ENCODE measurements at regions not wholly inside any gene's neighbourhood (a gene's known extent, or its start where the extent isn't known, plus 50 kb on each side); places are given as distances from the start of the nearest gene placed in this dataset.
"Not testable (repeated sequence)": the region's sequence is repeated elsewhere in the genome, so short reads cannot be mapped to it uniquely, and the experiment has no call there.

DNA sequence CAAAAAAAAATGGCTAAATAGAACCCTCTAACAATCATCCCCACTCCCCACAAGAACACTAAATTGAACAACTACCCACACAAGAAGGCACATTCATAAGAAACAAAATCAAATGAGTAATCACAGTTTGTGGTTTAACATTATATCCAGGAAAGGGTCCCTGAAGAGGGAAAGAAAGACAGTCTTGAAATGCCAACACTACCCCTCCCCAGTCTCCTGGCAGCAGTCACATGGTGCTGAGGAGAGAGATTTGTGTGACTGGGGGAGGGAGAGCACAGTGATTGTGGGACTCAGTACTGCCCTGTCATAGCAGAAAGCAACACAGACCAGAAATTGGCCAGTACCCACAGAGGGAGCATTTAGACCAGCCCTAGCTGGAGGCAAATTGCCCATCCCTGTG is 443.7 kb upstream of the BTBD3 start:
- no peak overlapping the region for H3K4me3 ChIP-seq (ENCODE audit: low read depth, low read length)

- H3K4me3 ChIP-seq (ENCODE audit: low read depth, low read length), result no peak overlapping the region
These were observed 434.0 kb upstream of the BTBD3 start for GRCh38 chr20:11483697-11484096.

DNA sequence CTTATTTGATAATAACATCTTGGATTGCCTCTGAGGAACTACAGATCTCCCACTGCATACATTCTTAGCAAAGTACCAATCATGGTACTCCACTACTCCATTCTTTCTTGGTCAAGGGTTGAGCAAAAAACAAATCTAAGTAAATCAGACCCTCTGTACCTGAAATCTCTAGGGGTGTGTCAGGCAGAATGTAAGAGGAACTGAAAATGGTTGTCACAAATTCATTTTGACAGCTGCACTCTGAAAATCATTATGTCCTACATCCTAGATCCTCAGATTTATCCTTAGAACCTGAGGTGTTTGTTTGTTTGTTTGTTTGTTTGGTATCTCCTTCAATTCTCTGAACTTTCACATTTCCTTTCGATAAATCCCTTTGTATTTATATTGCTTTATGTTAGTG is 433.2 kb upstream of the BTBD3 start:
- H3K4me3 ChIP-seq (ENCODE audit: low read depth, low read length), result no peak overlapping the region

DNA sequence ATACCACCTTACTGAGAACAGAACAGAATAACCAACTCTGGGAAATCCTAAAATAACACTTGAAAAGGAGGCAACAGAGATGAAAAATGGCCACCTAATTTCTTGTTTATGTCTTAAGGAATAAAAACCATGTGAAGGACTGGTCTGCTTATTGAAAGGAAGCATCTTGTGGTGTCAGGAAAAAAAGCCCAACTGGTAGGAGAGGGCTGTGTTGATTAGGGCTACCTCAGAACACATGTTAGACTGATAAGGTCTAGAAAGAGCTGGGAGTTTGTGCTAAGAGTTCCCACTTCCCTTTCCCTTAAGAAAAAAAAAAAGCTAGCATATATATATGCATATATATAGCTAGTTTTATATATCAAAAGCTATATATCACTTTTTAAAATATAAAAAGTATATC is 425.3 kb upstream of the BTBD3 start:
- no peak overlapping the region for H3K4me3 ChIP-seq (ENCODE audit: low read depth, low read length)

DNA sequence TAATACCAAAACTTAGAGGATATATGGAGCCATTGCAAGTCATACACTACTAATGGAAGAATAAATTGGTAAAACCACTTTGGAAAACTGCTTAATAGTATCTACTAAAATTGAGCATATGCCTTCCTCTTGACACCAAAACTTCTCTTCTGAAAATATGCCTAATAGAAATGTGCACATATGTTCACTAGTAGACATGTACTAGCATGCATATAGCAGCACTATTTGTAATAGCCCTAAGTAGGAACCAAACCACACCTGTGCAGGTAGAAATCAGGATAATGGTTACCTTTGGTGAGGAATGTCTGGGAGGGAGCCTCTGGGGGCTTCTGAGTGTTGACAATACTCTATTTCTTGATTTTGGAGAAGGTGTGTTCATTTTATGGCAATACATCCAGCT is 424.8 kb upstream of the BTBD3 start:
- no peak overlapping the region for H3K4me3 ChIP-seq (ENCODE audit: low read depth, low read length)

- no peak overlapping the region for H3K4me3 ChIP-seq (ENCODE audit: low read depth, low read length)
These were observed 421.3 kb upstream of the BTBD3 start for GRCh38 chr20:11496380-11496779.

DNA sequence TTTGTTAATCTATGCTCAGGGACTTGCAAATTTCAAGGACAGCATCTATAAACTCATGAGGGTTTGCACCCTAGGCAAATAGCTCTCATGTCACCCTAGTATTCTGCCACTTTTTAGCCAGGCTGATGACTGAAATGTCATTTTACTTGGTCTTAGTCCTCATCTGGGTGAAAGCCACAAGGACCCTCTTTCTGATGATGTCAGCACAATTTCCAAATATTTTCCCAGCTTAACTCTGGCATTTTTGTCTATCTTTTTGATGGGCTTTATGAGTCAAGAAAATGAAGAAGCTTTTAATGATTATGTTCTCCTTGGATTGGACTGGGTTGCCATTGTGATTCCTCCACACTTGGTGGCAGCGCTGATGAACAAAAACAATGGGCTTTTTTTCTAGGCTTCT is 420.1 kb upstream of the BTBD3 start:
- H3K4me3 ChIP-seq (ENCODE audit: low read depth, low read length), result no peak overlapping the region

DNA sequence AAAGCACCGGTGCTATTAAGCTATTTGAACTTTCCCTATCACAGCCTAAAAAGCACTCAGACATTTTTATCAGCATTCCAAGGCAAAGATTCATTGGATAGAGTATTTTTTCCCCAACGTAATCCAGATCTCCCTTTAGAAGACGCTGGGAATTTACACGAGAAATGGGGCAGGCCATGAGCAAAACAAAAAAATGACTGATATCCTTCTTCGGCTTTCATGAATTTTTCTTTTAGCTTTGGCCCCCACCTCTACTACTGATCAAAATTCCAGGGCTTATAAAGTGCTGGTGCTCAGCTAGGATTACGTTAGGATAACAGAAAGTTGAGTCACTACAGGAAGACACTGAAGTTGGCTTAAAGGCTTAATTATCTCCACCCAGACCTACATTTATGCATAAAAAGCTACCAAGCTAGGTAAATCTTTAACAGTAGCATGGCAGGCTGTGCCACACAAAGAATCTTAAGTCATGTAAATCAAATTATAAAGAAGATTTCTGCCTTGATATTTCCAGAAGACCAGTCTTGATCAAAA is 418.5 kb upstream of the BTBD3 start:
- no peak overlapping the region for H3K4me3 ChIP-seq (ENCODE audit: low read depth, low read length)

- no peak overlapping the region for H3K4me3 ChIP-seq (ENCODE audit: low read depth, low read length)
These were observed 415.6 kb upstream of the BTBD3 start for GRCh38 chr20:11502061-11502460.

- no peak overlapping the region for H3K4me3 ChIP-seq (ENCODE audit: low read depth, low read length)
These were observed 415.0 kb upstream of the BTBD3 start for GRCh38 chr20:11502671-11503070.

GRCh38 chr20:11509776-11510175 is 407.9 kb upstream of the BTBD3 start:
- no peak overlapping the region for H3K4me3 ChIP-seq (ENCODE audit: low read depth, low read length)

DNA sequence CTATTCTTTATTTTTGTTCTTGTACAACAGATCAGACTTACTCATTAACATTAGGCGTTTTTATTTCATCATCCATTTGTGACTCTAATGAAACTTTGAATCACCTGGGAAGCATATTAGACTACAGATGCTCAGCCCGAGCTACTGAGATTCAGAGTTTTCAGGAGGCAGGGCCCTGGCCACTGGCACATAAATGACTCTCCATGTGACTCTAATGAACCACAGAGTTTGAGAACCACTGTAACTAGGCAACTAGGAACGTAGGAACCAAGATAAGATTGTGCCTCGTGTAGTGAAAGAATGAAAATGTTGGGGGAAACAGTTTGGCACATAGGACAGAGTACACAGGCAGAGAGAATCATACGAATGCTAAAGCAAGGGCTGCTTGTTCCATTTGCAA is 405.9 kb upstream of the BTBD3 start:
- no peak overlapping the region for H3K4me3 ChIP-seq (ENCODE audit: low read depth, low read length)

GRCh38 chr20:11513241-11513745 is 404.4 kb upstream of the BTBD3 start:
- not testable (repeated sequence) for H3K4me3 ChIP-seq (ENCODE audit: low read depth, low read length)

GRCh38 chr20:11516448-11516847 is 401.2 kb upstream of the BTBD3 start:
- H3K4me3 ChIP-seq (ENCODE audit: low read depth, low read length), result no peak overlapping the region

- no peak overlapping the region for H3K4me3 ChIP-seq (ENCODE audit: low read depth, low read length)
These were observed 397.1 kb upstream of the BTBD3 start for GRCh38 chr20:11520596-11520995.

DNA sequence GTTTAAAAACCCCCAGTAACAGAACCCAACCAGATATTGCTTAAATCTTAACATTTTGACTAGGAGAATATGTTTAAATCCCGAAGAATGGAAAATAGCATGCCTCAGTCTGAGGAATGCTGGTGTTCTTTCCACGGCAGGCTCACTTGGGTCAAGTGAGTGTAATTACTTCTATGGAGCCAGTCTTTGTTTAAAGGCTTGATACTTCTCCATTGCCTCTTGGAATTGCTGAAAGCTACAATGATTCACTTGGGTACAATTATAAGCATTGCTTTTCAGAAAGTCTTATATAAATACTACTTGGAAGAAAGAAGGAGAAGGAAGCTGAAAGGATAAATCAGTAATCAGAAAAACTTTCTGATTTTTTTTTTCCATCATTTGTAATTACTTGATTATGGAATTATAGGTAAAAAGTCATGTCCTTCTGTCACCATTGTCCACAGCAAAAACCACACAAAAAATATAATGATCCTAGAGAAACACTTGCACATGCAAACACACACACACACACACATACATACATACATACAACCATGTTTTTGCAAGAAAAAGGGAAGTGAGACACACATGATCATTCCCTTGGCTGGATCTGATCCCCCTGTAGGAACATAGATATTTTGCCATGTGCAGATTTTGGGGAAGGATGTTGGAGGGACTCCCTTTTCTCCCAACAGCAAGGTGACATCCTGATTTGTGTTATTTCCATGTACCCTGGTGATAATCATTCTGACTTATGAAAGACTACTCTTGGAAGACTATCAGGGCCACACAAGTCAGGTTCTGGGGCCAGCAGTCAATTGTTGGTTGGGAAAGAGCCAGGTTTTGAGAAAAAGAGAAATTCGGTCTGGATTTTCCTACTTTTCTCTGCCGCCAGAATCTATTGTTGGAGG is 396.0 kb upstream of the BTBD3 start:
- H3K4me3 ChIP-seq (ENCODE audit: low read depth, low read length), result no peak overlapping the region

DNA sequence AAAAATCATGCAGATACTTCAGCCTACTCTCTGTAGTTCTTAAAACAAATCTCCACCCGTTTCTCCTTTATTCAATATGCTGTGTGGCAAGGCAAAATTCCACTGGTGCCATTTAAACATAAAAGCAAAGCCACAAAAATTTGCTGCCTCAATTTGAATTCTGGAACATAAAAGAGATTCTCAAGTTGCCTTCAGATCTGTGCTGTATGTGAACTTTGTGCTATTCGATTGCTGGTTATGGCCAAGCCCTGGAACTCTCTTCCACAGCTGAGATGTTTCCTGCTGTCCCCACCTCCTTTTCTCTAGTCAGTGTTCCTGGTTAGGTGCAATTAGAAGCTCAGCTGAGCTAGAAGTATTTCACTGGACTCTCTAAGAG is 395.3 kb upstream of the BTBD3 start:
- no peak overlapping the region for H3K4me3 ChIP-seq (ENCODE audit: low read depth, low read length)

DNA sequence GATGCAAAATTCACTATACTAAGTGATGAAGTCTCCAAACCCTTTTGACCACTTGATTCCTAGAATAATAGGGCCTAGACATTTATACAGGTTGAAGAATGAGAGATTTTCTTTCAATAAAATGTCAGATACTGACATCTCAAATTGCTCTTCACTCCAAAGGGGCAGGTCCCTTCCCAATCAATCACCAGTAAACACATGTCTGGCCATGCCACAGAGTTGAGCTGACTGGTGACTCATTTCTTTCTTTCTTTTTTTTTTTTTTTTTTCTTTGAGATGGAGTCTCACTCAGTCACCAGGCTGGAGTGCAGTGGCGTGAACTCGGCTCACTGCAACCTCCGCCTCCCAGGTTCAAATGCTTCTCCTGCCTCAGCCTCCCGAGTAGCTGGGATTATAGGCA is 388.6 kb upstream of the BTBD3 start:
- no peak overlapping the region for H3K4me3 ChIP-seq (ENCODE audit: low read depth, low read length)

- no peak overlapping the region for H3K4me3 ChIP-seq (ENCODE audit: low read depth, low read length)
These were observed 380.7 kb upstream of the BTBD3 start for GRCh38 chr20:11537032-11537431.

- no peak overlapping the region for H3K4me3 ChIP-seq (ENCODE audit: low read depth, low read length)
These were observed 378.2 kb upstream of the BTBD3 start for GRCh38 chr20:11539450-11539849.

DNA sequence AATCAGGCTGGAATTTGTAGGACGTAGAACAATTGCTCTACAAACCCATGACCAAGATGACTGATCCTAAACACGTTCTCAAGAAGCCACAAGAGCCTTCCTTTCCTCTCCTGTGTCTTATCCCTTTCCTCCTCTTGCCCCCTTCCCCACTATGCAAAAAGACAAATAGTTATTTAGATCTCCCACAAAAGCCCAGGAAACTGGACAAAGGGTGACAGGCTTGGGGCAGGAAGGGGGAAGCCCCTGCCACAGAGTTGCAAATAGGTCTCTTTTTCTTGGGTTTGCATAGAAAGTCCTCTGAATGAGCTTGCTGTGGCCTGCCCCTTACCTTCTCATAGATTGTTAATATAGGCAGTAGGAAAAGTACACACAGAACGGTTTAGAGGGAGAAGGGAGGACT is 377.1 kb upstream of the BTBD3 start:
- H3K4me3 ChIP-seq (ENCODE audit: low read depth, low read length), result no peak overlapping the region

GRCh38 chr20:11542645-11543044 is 375.0 kb upstream of the BTBD3 start:
- H3K4me3 ChIP-seq (ENCODE audit: low read depth, low read length), result no peak overlapping the region

All from iPS-11a (cell line).